ENCODE measurements at regions not wholly inside any gene's neighbourhood (a gene's known extent, or its start where the extent isn't known, plus 50 kb on each side); places are given as distances from the start of the nearest gene placed in this dataset.

DNA sequence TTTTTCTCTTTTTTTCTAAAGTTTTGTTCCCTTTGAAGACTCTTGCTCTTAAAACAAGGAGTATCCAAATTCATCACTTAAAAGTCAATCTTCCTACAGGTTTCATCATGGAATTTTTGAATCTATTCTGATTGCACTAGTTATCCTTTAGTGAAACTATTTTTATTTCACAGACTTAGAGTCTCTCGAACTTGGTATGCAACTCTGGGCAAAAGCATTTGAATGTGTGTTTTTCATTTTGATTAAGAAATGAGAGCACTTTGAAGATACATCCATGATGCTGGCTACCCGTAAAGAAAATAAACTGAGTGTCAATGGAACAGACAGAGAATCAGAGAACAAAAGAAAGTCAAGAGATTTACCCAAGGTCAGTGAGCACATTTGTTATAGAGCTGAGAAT is 586.5 kb downstream of the EPM2A start:
- H3K9me3 ChIP-seq (ENCODE audit: control insufficient read depth, low read depth, low read length): no peaks in the 10 kb centered on the region
- no peak for DNase-seq
- H3K27ac ChIP-seq (ENCODE audit: insufficient read length, low read depth, low read length): no peak overlapping the region
- no peak overlapping the region for H2AK5ac ChIP-seq (ENCODE audit: insufficient read length, low read length)
- H4K5ac ChIP-seq (ENCODE audit: insufficient read length, low read depth, low read length): no peak overlapping the region
- H3K79me2 ChIP-seq (ENCODE audit: insufficient read depth, low read length): no peaks in the 10 kb centered on the region
- WGBS (ENCODE audit: extremely low coverage, insufficient read length, low lambda C conversion rate): no CpG with 5 or more reads among the region's 2 CpGs
- TF ChIP-seq, protein P1, sequence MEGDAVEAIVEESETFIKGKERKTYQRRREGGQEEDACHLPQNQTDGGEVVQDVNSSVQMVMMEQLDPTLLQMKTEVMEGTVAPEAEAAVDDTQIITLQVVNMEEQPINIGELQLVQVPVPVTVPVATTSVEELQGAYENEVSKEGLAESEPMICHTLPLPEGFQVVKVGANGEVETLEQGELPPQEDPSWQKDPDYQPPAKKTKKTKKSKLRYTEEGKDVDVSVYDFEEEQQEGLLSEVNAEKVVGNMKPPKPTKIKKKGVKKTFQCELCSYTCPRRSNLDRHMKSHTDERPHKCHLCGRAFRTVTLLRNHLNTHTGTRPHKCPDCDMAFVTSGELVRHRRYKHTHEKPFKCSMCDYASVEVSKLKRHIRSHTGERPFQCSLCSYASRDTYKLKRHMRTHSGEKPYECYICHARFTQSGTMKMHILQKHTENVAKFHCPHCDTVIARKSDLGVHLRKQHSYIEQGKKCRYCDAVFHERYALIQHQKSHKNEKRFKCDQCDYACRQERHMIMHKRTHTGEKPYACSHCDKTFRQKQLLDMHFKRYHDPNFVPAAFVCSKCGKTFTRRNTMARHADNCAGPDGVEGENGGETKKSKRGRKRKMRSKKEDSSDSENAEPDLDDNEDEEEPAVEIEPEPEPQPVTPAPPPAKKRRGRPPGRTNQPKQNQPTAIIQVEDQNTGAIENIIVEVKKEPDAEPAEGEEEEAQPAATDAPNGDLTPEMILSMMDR (conservative IDR thresholded peaks at IDR 0.05): no peak
- no peak overlapping the region for H3K56ac ChIP-seq (ENCODE audit: insufficient read length, low read depth, low read length)
- no peak overlapping the region for H2BK5ac ChIP-seq (ENCODE audit: insufficient read length, low read length)
- H4K20me1 ChIP-seq (ENCODE audit: control insufficient read depth, insufficient read depth, insufficient read length): no peaks in the 10 kb centered on the region
- no peaks in the 10 kb centered on the region for H3K23me2 ChIP-seq (ENCODE audit: insufficient read length, low read depth, low read length, poor library complexity, severe bottlenecking)
- H4K8ac ChIP-seq (replicated peaks; ENCODE audit: insufficient read length, low read depth, low read length): no peak overlapping the region
- H3K79me1 ChIP-seq (ENCODE audit: insufficient read depth, low read depth, low read length, poor library complexity, severe bottlenecking): no peaks in the 10 kb centered on the region
- peaks cover 9% of the 10 kb centered on the region for H3K4me1 ChIP-seq (ENCODE audit: insufficient read depth, low read length)
- no peak overlapping the region for H3K4ac ChIP-seq (ENCODE audit: low read depth, low read length)
- no peak overlapping the region for H2BK15ac ChIP-seq (ENCODE audit: low read depth, low read length)
- no peak overlapping the region for H3T11ph ChIP-seq (ENCODE audit: low read length)
- H3K27ac Mint-ChIP-seq: no peak overlapping the region
- H3K4me2 ChIP-seq (ENCODE audit: insufficient read depth, insufficient read length, low read length): no peak overlapping the region
- no peak overlapping the region for H3K9ac ChIP-seq (ENCODE audit: extremely low read depth, insufficient read length, low read length)
- no peak overlapping the region for H3K18ac ChIP-seq (ENCODE audit: insufficient read length, low read depth, low read length)
- H2BK120ac ChIP-seq (ENCODE audit: low read depth, low read length, poor library complexity, severe bottlenecking): no peak overlapping the region
- H3K23ac ChIP-seq (ENCODE audit: insufficient read length, low read depth, low read length): no peak overlapping the region
- no peak overlapping the region for H4K91ac ChIP-seq (ENCODE audit: insufficient read length, low read depth, low read length)
- no peak overlapping the region for H2AFZ ChIP-seq (ENCODE audit: low read length)
- no peaks in the 10 kb centered on the region for H3K27me3 ChIP-seq (ENCODE audit: insufficient read depth, low read length)
- no peaks in the 10 kb centered on the region for H3K36me3 Mint-ChIP-seq (ENCODE audit: insufficient read depth in 1 of 3, low read depth in 3 of 3)
- peaks cover 20 to 22% of the 10 kb centered on the region in 2 experiments for H3K4me1 Mint-ChIP-seq
- no peaks in the 10 kb centered on the region for H3K9me3 Mint-ChIP-seq
- H3K14ac ChIP-seq (ENCODE audit: insufficient read depth, low read length): no peak overlapping the region
- no peaks in the 10 kb centered on the region for H3K27me3 Mint-ChIP-seq (ENCODE audit: low read depth)
- H3K4me3 Mint-ChIP-seq: no peak overlapping the region
- H2BK12ac ChIP-seq (ENCODE audit: insufficient read length, low read depth, low read length): no peak overlapping the region
- H2BK20ac ChIP-seq (ENCODE audit: low read depth, low read length, poor library complexity, severe bottlenecking): no peak overlapping the region

Data from H9 (cell line).